ENCODE measurements at regions not wholly inside any gene's neighbourhood (a gene's known extent, or its start where the extent isn't known, plus 50 kb on each side); places are given as distances from the start of the nearest gene placed in this dataset.

GRCh38 chr2:133736674-133737073, 168.4 kb upstream of the NCKAP5 start:
- no peak for ATAC-seq (ENCODE audit: low FRiP score)
- TF ChIP-seq CTCF (IDR thresholded peaks at IDR 0.05), result no peak
- DNase-seq (ENCODE audit: low spot score), result no peak

- DNase-seq (ENCODE audit: low spot score) (no peak), ATAC-seq (ENCODE audit: low FRiP score) (no peak)
- no peak for TF ChIP-seq CTCF (IDR thresholded peaks at IDR 0.05)
Measured at GRCh38 chr2:133737242-133737993, 169.2 kb upstream of the NCKAP5 start.

- ATAC-seq (ENCODE audit: low FRiP score) (no peak), DNase-seq (ENCODE audit: low spot score) (no peak)
- TF ChIP-seq CTCF (IDR thresholded peaks at IDR 0.05), result no peak
Measured at GRCh38 chr2:133739039-133739438, 170.8 kb upstream of the NCKAP5 start.

GRCh38 chr2:133740500-133740899, 172.2 kb upstream of the NCKAP5 start:
- DNase-seq (ENCODE audit: low spot score) (no peak), ATAC-seq (ENCODE audit: low FRiP score) (no peak)
- TF ChIP-seq CTCF (IDR thresholded peaks at IDR 0.05), result no peak

GRCh38 chr2:133748007-133748700, 179.9 kb upstream of the NCKAP5 start:
- no peak for ATAC-seq (ENCODE audit: low FRiP score)
- no peak for DNase-seq (ENCODE audit: low spot score)
- TF ChIP-seq CTCF (IDR thresholded peaks at IDR 0.05), result no peak

- ATAC-seq (ENCODE audit: low FRiP score), result no peak
- no peak for DNase-seq (ENCODE audit: low spot score)
- TF ChIP-seq CTCF (IDR thresholded peaks at IDR 0.05), result no peak
Measured at GRCh38 chr2:133753665-133754064, 185.4 kb upstream of the NCKAP5 start.

All from omental fat pad (tissue), 3 donors.